K562 (cell line): ENCODE measurements at regions not wholly inside any gene's neighbourhood (a gene's known extent, or its start where the extent isn't known, plus 50 kb on each side); places are given as distances from the start of the nearest gene placed in this dataset.

ENCODE experiments used
- FOXA1 ChIP-seq: fragments of 450-650 bp; IDR thresholded peaks from 2 replicates; pipeline ENCODE4 v1.6.1; 2016; ENCODE audit warnings: mild to moderate bottlenecking, borderline replicate concordance
- IRF2 ChIP-seq: sonication (generic); formaldehyde crosslinking; IDR thresholded peaks from 2 replicates; pipeline ENCODE4 v1.8.1; 2022; ENCODE audit warnings: mild to moderate bottlenecking, missing genetic modification reagents
- JUNB ChIP-seq: fragments of 450-650 bp; formaldehyde crosslinking; conservative IDR thresholded peaks from 2 replicates; pipeline ENCODE4 v1.4.0; 2020; ENCODE audit warnings: mild to moderate bottlenecking
- LCOR ChIP-seq: sonication (generic); formaldehyde crosslinking; IDR thresholded peaks from 2 replicates; pipeline ENCODE4 v1.8.0; 2022; ENCODE audit warnings: mild to moderate bottlenecking, missing genetic modification reagents
- MCM5 ChIP-seq: fragments of 450-650 bp; IDR thresholded peaks from 2 replicates; pipeline ENCODE4 v1.6.1; 2016; ENCODE audit warnings: low read depth
- MTA2 ChIP-seq: fragments of 450-650 bp; IDR thresholded peaks from 2 replicates; pipeline ENCODE4 v1.6.1; 2016; ENCODE audit warnings: low read depth
- TF ChIP-seq, protein P1 (sequence below), 3 experiments: IDR thresholded peaks in 2 of 3; conservative IDR thresholded peaks in 1 of 3; 2 replicates each; pipeline ENCODE4 v1.5.1; 2011 to 2012; ENCODE audit warnings: low read length in 3 of 3, mild to moderate bottlenecking in 3 of 3, control low read depth in 2 of 3, improper control_type of control experiment in 1 of 3, inconsistent platforms in 1 of 3, low read depth in 1 of 3, mixed read lengths in 1 of 3, moderate library complexity in 1 of 3; ENCODE audit not compliant: insufficient read depth in 2 of 3
- TF ChIP-seq, protein P2 (sequence below): sonication (generic); formaldehyde crosslinking; IDR thresholded peaks from 2 replicates; pipeline ENCODE4 v1.9.0; 2022; ENCODE audit warnings: mild to moderate bottlenecking, missing genetic modification reagents

GRCh38 chr7:25625306-25625992 lies 397.2 kb upstream of the NPVF start:
- no peak for TF ChIP-seq LCOR
- no peak for TF ChIP-seq IRF2
- TF ChIP-seq, protein P1, sequence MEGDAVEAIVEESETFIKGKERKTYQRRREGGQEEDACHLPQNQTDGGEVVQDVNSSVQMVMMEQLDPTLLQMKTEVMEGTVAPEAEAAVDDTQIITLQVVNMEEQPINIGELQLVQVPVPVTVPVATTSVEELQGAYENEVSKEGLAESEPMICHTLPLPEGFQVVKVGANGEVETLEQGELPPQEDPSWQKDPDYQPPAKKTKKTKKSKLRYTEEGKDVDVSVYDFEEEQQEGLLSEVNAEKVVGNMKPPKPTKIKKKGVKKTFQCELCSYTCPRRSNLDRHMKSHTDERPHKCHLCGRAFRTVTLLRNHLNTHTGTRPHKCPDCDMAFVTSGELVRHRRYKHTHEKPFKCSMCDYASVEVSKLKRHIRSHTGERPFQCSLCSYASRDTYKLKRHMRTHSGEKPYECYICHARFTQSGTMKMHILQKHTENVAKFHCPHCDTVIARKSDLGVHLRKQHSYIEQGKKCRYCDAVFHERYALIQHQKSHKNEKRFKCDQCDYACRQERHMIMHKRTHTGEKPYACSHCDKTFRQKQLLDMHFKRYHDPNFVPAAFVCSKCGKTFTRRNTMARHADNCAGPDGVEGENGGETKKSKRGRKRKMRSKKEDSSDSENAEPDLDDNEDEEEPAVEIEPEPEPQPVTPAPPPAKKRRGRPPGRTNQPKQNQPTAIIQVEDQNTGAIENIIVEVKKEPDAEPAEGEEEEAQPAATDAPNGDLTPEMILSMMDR (IDR thresholded peaks at IDR 0.05 in 2 of 3, conservative IDR thresholded peaks at IDR 0.05 in 1 of 3; ENCODE audit: insufficient read depth in 2 of 3, low read depth in 1 of 3, low read length in 3 of 3), result no peak
- no peak for TF ChIP-seq MTA2
- TF ChIP-seq FOXA1, result no peak
- TF ChIP-seq MCM5, result no peak
- TF ChIP-seq, protein P2, sequence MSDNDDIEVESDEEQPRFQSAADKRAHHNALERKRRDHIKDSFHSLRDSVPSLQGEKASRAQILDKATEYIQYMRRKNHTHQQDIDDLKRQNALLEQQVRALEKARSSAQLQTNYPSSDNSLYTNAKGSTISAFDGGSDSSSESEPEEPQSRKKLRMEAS (CRISPR knock-in tag), result no peak
- no peak for TF ChIP-seq JUNB
